Body of pancreas (tissue), 4 donors: ENCODE measurements at regions not wholly inside any gene's neighbourhood (a gene's known extent, or its start where the extent isn't known, plus 50 kb on each side); places are given as distances from the start of the nearest gene placed in this dataset.

Experiments
- ATAC-seq: fragments of 150-250 bp; one replicate; pipeline ENCODE4 v1.9.1; 2016
- DNase-seq, 4 donors: peaks; one replicate each; pipeline ENCODE4 v3.0.0-alpha.2; 2019
- H3K27ac ChIP-seq, 4 donors: fragments of 200-600 bp; sonication (generic); 1 replicate in 3 of 4; 2 replicates in 1 of 4; pipeline versions ENCODE4 v1.5.1 to v1.6.1; 2016 to 2019; ENCODE audit warnings: mild to moderate bottlenecking in 1 of 4, mixed read lengths in 1 of 4, moderate library complexity in 1 of 4
- H3K27me3 ChIP-seq, 2 donors: fragments of 200-600 bp; sonication (generic); one replicate each; pipeline ENCODE4 v1.6.0; 2016; ENCODE audit warnings: mild to moderate bottlenecking in 1 of 2
- H3K36me3 ChIP-seq, 2 donors: fragments of 200-600 bp; sonication (generic); replicated peaks in 1 of 2; 2 replicates each; pipeline ENCODE4 v1.5.1; 2016; ENCODE audit warnings: low read depth in 2 of 2; ENCODE audit not compliant: insufficient read depth in 1 of 2
- H3K4me1 ChIP-seq: fragments of 200-600 bp; sonication (generic); one replicate; pipeline ENCODE4 v1.6.0; 2016
- H3K4me3 ChIP-seq, 2 donors: fragments of 200-600 bp; sonication (generic); 1 replicate in 1 of 2; 2 replicates in 1 of 2; pipeline ENCODE4 v1.5.1; 2016 to 2019
- H3K9me3 ChIP-seq, 3 donors: fragments of 200-600 bp; sonication (generic); 1 replicate in 2 of 3; 2 replicates in 1 of 3; pipeline ENCODE4 v1.5.1; 2016
- POLR2A ChIP-seq, 3 donors: fragments of 450-650 bp; IDR thresholded peaks; one replicate each; pipeline ENCODE4 v1.6.1; 2016; ENCODE audit warnings: antibody characterized with exemption in 3 of 3, mild to moderate bottlenecking in 2 of 3
- WGBS, 2 donors: methylation state at CpG; one replicate each; pipeline ENCODE4 v1.1.5; 2017; 5-methylcytosine and 5-hydroxymethylcytosine counted together
- intact Hi-C: fragments of 100-400 bp; cut with DNase I; formaldehyde crosslinking; loops from one replicate; pipeline ENCODE4 v1.15.1; 2023
- TF ChIP-seq, protein P1 (sequence below), 7 experiments: fragments of 450-650 bp in 4 of 7; fragments of 200-600 bp in 3 of 7; sonication (generic) in 3 of 7; IDR thresholded peaks; one replicate each; pipeline ENCODE4 v1.5.1; 2016 to 2019; ENCODE audit warnings: antibody characterized with exemption in 7 of 7

DNA sequence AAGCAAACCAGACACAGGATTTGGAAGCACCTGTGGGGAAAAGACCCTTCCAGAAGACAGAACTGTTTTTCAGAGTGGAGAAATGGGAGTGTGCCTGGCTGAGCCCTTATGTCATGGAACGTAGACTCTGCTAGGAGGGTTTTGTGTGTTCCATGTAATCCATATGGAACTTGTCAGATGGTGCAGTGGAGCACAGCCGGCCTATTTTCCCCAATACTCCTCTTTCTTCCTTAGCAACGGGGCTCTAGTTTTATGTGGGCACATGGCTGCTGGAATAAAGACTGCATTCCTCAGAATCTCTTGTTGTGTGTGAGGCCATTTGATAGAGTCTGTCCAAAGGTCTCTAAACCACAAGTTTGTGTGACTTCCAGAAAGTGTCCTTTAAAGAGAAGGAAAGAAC lies 284.0 kb downstream of the DRD1 start:
- Histone ChIP-seq H3K4me1 (no peaks in the 10 kb centered on the region), H3K4me3 (no peak overlapping the region), H3K27ac (no peak overlapping the region), H3K9me3 (no peaks in the 10 kb centered on the region), H3K36me3 (no peaks in the 10 kb centered on the region), H3K27me3 (no peaks in the 10 kb centered on the region)
- intact Hi-C loops = no loop called here
- TF ChIP-seq, protein P1, sequence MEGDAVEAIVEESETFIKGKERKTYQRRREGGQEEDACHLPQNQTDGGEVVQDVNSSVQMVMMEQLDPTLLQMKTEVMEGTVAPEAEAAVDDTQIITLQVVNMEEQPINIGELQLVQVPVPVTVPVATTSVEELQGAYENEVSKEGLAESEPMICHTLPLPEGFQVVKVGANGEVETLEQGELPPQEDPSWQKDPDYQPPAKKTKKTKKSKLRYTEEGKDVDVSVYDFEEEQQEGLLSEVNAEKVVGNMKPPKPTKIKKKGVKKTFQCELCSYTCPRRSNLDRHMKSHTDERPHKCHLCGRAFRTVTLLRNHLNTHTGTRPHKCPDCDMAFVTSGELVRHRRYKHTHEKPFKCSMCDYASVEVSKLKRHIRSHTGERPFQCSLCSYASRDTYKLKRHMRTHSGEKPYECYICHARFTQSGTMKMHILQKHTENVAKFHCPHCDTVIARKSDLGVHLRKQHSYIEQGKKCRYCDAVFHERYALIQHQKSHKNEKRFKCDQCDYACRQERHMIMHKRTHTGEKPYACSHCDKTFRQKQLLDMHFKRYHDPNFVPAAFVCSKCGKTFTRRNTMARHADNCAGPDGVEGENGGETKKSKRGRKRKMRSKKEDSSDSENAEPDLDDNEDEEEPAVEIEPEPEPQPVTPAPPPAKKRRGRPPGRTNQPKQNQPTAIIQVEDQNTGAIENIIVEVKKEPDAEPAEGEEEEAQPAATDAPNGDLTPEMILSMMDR (IDR thresholded peaks at IDR 0.05) = no peak
- TF ChIP-seq POLR2A (IDR thresholded peaks at IDR 0.05) = no peak
- DNase-seq (no peak), ATAC-seq (no peak)
- whole genome bisulfite sequencing, 2 donors = 61 to 62% methylated on average over 3 of the region's 3 CpGs

DNA sequence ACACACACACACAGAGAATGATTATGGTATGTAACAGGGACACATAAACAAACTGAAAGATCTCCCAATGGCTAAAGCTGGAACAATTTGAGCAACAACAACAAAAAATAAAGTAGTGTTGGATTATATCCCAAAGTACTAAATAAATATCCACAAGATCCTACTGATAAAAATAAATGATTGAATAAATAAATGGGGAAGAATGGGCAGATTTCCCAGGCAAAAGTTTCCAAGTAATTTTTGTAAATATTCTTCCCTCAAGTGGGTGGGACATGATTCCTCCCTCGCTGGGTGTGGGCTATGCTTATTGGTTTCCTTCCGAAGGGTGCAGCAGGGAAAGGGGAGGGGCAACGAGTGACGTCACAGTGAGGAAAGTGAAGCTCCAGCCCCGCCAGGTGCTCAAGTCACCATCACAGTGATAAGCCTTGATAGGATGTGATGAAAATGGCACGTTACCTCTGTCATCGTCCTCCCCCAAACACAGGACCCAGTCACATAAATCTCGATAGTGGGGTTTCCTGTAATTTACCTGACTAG lies 295.3 kb downstream of the DRD1 start:
- DNase-seq = no peak
- no peaks in the 10 kb centered on the region for H3K27me3 ChIP-seq
- peaks cover 0 to 5% (median 0%) of the 10 kb centered on the region in 3 donors for H3K9me3 ChIP-seq
- TF ChIP-seq POLR2A (IDR thresholded peaks at IDR 0.05) = no peak
- no peak overlapping the region for H3K4me3 ChIP-seq
- no peaks in the 10 kb centered on the region for H3K4me1 ChIP-seq
- H3K36me3 ChIP-seq = no peaks in the 10 kb centered on the region
- intact Hi-C loops = no loop called here
- no peak overlapping the region for H3K27ac ChIP-seq
- ATAC-seq = no peak
- 66 to 80% methylated on average over 8 of the region's 8 CpGs for WGBS, 2 donors

DNA sequence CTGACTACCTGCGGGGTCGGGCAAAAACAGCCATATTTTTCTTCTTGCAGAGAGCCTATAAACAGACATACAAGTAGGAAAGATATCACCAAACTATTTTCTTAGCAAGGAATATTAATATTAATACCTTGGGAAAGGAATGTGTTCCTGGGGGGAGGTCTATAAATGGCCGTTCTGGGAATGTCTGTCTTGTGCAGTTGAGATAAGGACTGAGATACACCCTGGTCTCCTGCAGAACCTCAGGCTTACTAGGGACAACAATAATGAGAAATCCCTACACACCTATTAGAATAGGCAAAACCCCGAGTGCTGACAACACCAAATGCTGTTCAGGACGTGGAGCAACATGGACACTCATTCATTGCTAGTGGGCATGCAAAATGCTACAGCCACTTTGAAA lies 297.2 kb downstream of the DRD1 start:
- intact Hi-C loops = no loop called here
- no peak overlapping the region for H3K27ac ChIP-seq
- ATAC-seq = no peak
- no peaks in the 10 kb centered on the region for H3K36me3 ChIP-seq
- no peak overlapping the region for H3K4me3 ChIP-seq
- H3K9me3 ChIP-seq = peaks cover 0 to 5% (median 0%) of the 10 kb centered on the region in 3 donors
- H3K4me1 ChIP-seq = no peaks in the 10 kb centered on the region
- 76 to 80% methylated on average over 5 of the region's 5 CpGs for WGBS, 2 donors
- no peak for DNase-seq
- TF ChIP-seq, protein P1 (IDR thresholded peaks at IDR 0.05) = no peak
- TF ChIP-seq POLR2A (IDR thresholded peaks at IDR 0.05) = no peak
- H3K27me3 ChIP-seq = no peaks in the 10 kb centered on the region

DNA sequence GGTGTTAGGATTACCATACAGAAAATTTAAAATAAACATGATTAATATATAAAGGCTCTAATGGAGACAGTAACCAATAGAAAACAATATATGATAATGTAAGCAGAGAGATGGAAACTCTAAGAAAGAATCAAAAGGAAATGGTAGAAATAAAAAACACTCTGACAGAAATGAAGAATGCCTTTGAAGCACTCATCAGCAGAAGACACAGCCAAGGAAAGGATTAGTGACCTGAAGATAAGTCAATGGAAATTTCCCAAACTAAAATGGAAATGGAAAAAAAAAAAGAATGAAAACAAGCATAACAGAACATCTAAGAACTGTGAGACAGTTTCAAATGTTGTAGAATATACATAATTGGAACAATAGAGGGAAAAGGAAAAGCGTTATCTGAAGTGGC lies 302.6 kb downstream of the DRD1 start:
- Histone ChIP-seq H3K27ac (no peak overlapping the region), H3K4me1 (no peaks in the 10 kb centered on the region), H3K27me3 (no peaks in the 10 kb centered on the region), H3K36me3 (no peaks in the 10 kb centered on the region), H3K4me3 (no peak overlapping the region), H3K9me3 (no peaks in the 10 kb centered on the region)
- intact Hi-C loops = no loop called here
- TF ChIP-seq, protein P1 (IDR thresholded peaks at IDR 0.05) = no peak
- TF ChIP-seq POLR2A (IDR thresholded peaks at IDR 0.05) = no peak
- ATAC-seq = no peak
- WGBS, 2 donors = 83 to 93% methylated on average over 1 of the region's 1 CpG
- no peak for DNase-seq

DNA sequence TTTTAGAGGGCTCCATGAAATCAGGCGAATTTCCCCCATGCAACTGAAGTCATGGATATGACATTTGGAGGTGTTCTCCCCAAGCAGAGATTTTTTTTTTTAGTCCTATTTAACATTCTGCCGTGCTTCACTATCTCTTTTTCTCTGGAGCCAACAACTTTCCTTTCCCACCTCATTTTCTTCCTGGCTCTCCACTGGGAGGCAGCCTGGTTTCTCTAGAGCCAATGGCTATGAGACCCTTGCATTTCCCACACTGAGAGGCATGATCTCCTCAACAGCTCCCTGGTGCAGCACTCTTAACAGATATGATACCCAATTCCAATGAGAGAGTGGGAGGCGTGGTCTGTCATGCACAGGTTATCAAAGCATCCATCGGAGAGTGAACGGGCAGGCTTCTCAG lies 310.8 kb downstream of the DRD1 start:
- Histone ChIP-seq H3K27ac (no peak overlapping the region), H3K4me3 (no peak overlapping the region), H3K9me3 (no peaks in the 10 kb centered on the region), H3K36me3 (no peaks in the 10 kb centered on the region), H3K27me3 (no peaks in the 10 kb centered on the region), H3K4me1 (no peaks in the 10 kb centered on the region)
- TF ChIP-seq, protein P1 (IDR thresholded peaks at IDR 0.05) = no peak
- TF ChIP-seq POLR2A (IDR thresholded peaks at IDR 0.05) = no peak
- ATAC-seq = no peak
- WGBS, 2 donors = 61 to 62% methylated on average over 5 of the region's 5 CpGs
- intact Hi-C loops = no loop called here
- DNase-seq = no peak
